Fibroblast of skin of right biceps (primary cell): ENCODE measurements at regions not wholly inside any gene's neighbourhood (a gene's known extent, or its start where the extent isn't known, plus 50 kb on each side); places are given as distances from the start of the nearest gene placed in this dataset.

Source experiments
- DNase-seq: peaks from one replicate; pipeline ENCODE4 v3.0.0-alpha.2; 2013

GRCh38 chr2:198788676-198789075 lies 669.1 kb downstream of the SATB2 start:
- no peak for DNase-seq

GRCh38 chr2:198782734-198783133 lies 675.0 kb downstream of the SATB2 start:
- DNase-seq: no peak

GRCh38 chr2:198776616-198777406 lies 680.9 kb downstream of the SATB2 start:
- no peak for DNase-seq

- DNase-seq: no peak
These were observed 682.0 kb downstream of the SATB2 start for GRCh38 chr2:198775737-198776136.

GRCh38 chr2:198774576-198774975 lies 683.2 kb downstream of the SATB2 start:
- DNase-seq: no peak

GRCh38 chr2:198767694-198768093 lies 690.0 kb downstream of the SATB2 start:
- DNase-seq: no peak

- peak; percentile 19 for DNase-seq
These were observed 693.9 kb downstream of the SATB2 start for GRCh38 chr2:198763793-198764192.

- peak; percentile 7 for DNase-seq
These were observed 695.3 kb downstream of the SATB2 start for GRCh38 chr2:198762441-198762840.

GRCh38 chr2:198757069-198757468 lies 700.7 kb downstream of the SATB2 start:
- no peak for DNase-seq

GRCh38 chr2:198756166-198756565 lies 701.6 kb downstream of the SATB2 start:
- DNase-seq: peak; percentile 87

GRCh38 chr2:198753101-198753500 lies 704.6 kb downstream of the SATB2 start:
- DNase-seq: no peak

GRCh38 chr2:198749364-198749763 lies 708.4 kb downstream of the SATB2 start:
- DNase-seq: peak; percentile 2

- no peak for DNase-seq
These were observed 725.8 kb downstream of the SATB2 start for GRCh38 chr2:198731842-198732399.

GRCh38 chr2:198720266-198720665 lies 737.5 kb downstream of the SATB2 start:
- DNase-seq: no peak

- no peak for DNase-seq
These were observed 740.3 kb downstream of the SATB2 start for GRCh38 chr2:198717451-198717850.

GRCh38 chr2:198715302-198715835 lies 742.4 kb downstream of the SATB2 start:
- DNase-seq: no peak

- no peak for DNase-seq
These were observed 745.3 kb downstream of the SATB2 start for GRCh38 chr2:198712485-198712884.

- DNase-seq: no peak
These were observed 746.3 kb downstream of the SATB2 start for GRCh38 chr2:198711484-198711883.

- DNase-seq: no peak
These were observed 747.2 kb downstream of the SATB2 start for GRCh38 chr2:198710562-198710961.

- DNase-seq: peak; percentile 57
These were observed 751.2 kb downstream of the SATB2 start for GRCh38 chr2:198706476-198707082.

- DNase-seq: no peak
These were observed 754.5 kb downstream of the SATB2 start for GRCh38 chr2:198703281-198703680.

GRCh38 chr2:198702796-198703195 lies 754.9 kb downstream of the SATB2 start:
- no peak for DNase-seq

- DNase-seq: no peak
These were observed 756.3 kb downstream of the SATB2 start for GRCh38 chr2:198701481-198701880.

GRCh38 chr2:198700319-198700718 lies 757.4 kb downstream of the SATB2 start:
- no peak for DNase-seq
